ACC112 (cell line): ENCODE measurements at regions not wholly inside any gene's neighbourhood (a gene's known extent, or its start where the extent isn't known, plus 50 kb on each side); places are given as distances from the start of the nearest gene placed in this dataset.

ENCODE experiments used
- H2AFZ ChIP-seq: fragments of 200-600 bp; sonication (generic); one replicate; pipeline ENCODE4 v1.6.0; 2017; ENCODE audit warnings: antibody characterized with exemption, low read length; ENCODE audit not compliant: unreplicated experiment
- H3K27ac ChIP-seq: fragments of 200-600 bp; sonication (generic); 2 replicates; pipeline ENCODE4 v1.5.1; 2014; ENCODE audit warnings: low read depth, mild to moderate bottlenecking, antibody characterized with exemption, low read length, moderate library complexity
- H3K27me3 ChIP-seq: fragments of 200-600 bp; sonication (generic); 2 replicates; pipeline ENCODE4 v1.6.1; 2014; ENCODE audit warnings: mild to moderate bottlenecking, antibody characterized with exemption, low read length, moderate library complexity, mixed read lengths; ENCODE audit not compliant: insufficient read depth
- H3K36me3 ChIP-seq: fragments of 200-600 bp; sonication (generic); 2 replicates; pipeline ENCODE4 v1.6.1; 2016; ENCODE audit warnings: mild to moderate bottlenecking, antibody characterized with exemption, low read length, moderate library complexity, mixed read lengths; ENCODE audit not compliant: insufficient read depth
- H3K4me1 ChIP-seq: fragments of 200-600 bp; sonication (generic); one replicate; pipeline ENCODE4 v1.6.1; 2016; ENCODE audit warnings: low read length, mixed read lengths; ENCODE audit not compliant: insufficient read depth, unreplicated experiment, control insufficient read depth
- H3K4me3 ChIP-seq: fragments of 200-600 bp; sonication (generic); 2 replicates; pipeline ENCODE4 v1.5.1; 2014; ENCODE audit warnings: mild to moderate bottlenecking, low read depth, low read length
- H3K79me2 ChIP-seq: fragments of 200-600 bp; sonication (generic); one replicate; pipeline ENCODE4 v1.6.0; 2016; ENCODE audit warnings: low read length; ENCODE audit not compliant: control insufficient read depth, unreplicated experiment, insufficient read depth

- Histone ChIP-seq H3K27me3 (peaks cover 34% of the 10 kb centered on the region; the same call in 1 of the 2 replicates), H2AFZ (no peak overlapping the region), H3K36me3 (no peaks in the 10 kb centered on the region), H3K4me3 (no peak overlapping the region), H3K79me2 (no peaks in the 10 kb centered on the region), H3K4me1 (no peaks in the 10 kb centered on the region), H3K27ac (no peak overlapping the region)
These were observed 93.7 kb upstream of the PMEPA1 start for GRCh38 chr20:57803508-57804005.

- no peaks in the 10 kb centered on the region for H3K79me2 ChIP-seq
- no peaks in the 10 kb centered on the region for H3K36me3 ChIP-seq
- no peak overlapping the region for H3K4me3 ChIP-seq
- no peaks in the 10 kb centered on the region for H3K4me1 ChIP-seq
- H2AFZ ChIP-seq, result no peak overlapping the region
- no peak overlapping the region for H3K27ac ChIP-seq
- peaks cover 35% of the 10 kb centered on the region; the same call in 1 of the 2 replicates for H3K27me3 ChIP-seq
These were observed 93.1 kb upstream of the PMEPA1 start for GRCh38 chr20:57802765-57803507.

DNA sequence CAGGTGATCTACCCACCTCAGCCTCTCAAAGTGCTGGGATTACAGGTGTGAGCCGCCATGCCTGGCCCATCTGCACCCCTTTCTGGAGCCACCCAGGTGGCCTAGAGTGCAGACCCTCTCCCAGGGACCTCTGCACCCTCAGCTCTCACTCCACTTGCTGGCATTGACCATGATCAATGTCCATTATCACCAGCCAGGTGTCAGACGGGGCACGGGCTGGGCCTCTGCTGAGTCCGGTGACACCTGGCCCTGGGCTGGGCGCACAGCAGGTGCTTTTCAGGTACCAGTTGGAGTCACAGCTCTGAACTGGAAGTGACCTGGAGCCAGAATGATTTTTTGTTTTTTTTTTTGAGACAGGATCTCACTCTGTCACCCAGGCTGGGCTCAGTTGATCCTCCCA lies 91.8 kb upstream of the PMEPA1 start:
- Histone ChIP-seq H3K4me1 (no peaks in the 10 kb centered on the region), H3K36me3 (no peaks in the 10 kb centered on the region), H2AFZ (no peak overlapping the region), H3K27me3 (peaks cover 29% of the 10 kb centered on the region; the same call in 1 of the 2 replicates), H3K27ac (no peak overlapping the region), H3K79me2 (no peaks in the 10 kb centered on the region), H3K4me3 (no peak overlapping the region)

- Histone ChIP-seq H3K36me3 (no peaks in the 10 kb centered on the region), H3K79me2 (no peaks in the 10 kb centered on the region), H3K4me1 (no peaks in the 10 kb centered on the region), H3K27ac (no peak overlapping the region), H3K4me3 (no peak overlapping the region), H3K27me3 (peaks cover 26% of the 10 kb centered on the region; the same call in 1 of the 2 replicates), H2AFZ (no peak overlapping the region)
These were observed 91.1 kb upstream of the PMEPA1 start for GRCh38 chr20:57800791-57801430.

DNA sequence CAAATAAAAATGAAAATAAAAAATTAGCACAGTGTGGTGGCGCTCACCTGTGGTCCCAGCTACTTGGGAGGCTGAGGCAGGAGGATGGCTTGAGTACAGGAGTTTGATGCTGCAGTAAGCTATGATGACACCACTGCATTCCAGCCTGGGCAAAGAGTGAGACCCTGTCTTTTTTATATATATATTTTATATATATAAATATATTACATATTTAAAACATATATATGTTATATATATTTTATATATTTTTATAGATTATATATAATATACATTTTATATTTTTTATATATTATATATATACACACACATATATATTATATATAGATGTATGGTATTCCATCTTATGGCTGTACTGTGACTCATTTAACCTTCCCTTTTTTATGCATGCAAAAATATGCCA lies 87.6 kb upstream of the PMEPA1 start:
- Histone ChIP-seq H3K4me1 (no peaks in the 10 kb centered on the region), H3K27me3 (peaks cover 7% of the 10 kb centered on the region; the same call in 1 of the 2 replicates), H3K4me3 (no peak overlapping the region), H3K36me3 (no peaks in the 10 kb centered on the region), H2AFZ (no peak overlapping the region), H3K27ac (no peak overlapping the region), H3K79me2 (no peaks in the 10 kb centered on the region)

DNA sequence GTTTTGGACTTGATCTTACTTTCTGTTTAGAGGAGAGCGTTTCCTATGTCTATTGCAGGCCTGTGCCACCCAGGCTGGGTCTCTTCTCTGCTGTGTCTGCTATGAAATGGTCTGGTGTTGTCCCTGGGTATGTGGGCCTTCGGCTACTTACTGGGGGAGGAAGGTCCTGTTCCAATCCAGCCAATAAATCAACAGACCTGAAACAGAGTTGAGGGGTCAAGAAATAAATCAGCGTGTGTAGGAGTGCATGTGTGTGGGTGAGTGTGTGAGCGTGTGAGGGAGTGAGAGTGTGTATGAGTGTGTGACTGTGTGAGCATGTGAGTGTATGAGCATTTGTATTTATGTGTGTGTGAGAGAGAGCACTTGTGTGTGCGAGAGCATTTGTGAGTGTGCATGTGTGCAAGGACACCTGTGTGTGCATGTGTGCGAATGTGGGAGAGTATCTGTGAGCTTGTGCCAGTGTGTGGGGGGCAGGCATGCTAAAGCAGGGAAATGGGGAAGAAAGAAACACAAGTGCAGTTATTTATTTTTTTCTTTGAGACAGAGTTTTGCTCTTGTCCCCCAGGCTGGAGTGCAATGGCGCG lies 86.3 kb upstream of the PMEPA1 start:
- Histone ChIP-seq H3K4me1 (no peaks in the 10 kb centered on the region), H3K4me3 (no peak overlapping the region), H3K79me2 (no peaks in the 10 kb centered on the region), H2AFZ (no peak overlapping the region), H3K27me3 (0 out of 2 replicates have a peak, but pooled peaks cover 5% of the 10 kb centered on the region), H3K27ac (no peak overlapping the region), H3K36me3 (no peaks in the 10 kb centered on the region)

DNA sequence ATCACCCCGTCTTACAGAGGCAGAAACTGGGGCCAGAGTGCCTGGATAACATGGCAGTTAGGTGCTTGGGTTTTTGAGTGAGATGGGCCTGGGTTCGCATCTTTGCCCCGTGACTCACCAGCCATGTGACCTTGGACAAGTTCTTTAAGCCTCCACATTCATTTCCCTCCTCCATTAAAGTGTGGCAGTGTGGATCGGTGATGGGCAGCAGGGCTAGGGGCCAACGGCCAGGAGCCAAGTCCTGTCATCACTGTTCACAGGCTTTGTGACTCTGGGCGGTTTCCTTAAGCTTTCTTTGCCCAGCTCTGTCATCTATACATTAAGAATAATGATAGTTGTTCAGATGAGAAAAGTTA lies 85.5 kb upstream of the PMEPA1 start:
- Histone ChIP-seq H3K79me2 (no peaks in the 10 kb centered on the region), H2AFZ (no peak overlapping the region), H3K36me3 (no peaks in the 10 kb centered on the region), H3K4me1 (no peaks in the 10 kb centered on the region), H3K4me3 (no peak overlapping the region), H3K27ac (no peak overlapping the region), H3K27me3 (0 out of 2 replicates have a peak, but pooled peaks cover 5% of the 10 kb centered on the region)

- Histone ChIP-seq H3K36me3 (no peaks in the 10 kb centered on the region), H2AFZ (no peak overlapping the region), H3K4me1 (no peaks in the 10 kb centered on the region), H3K27ac (no peak overlapping the region), H3K4me3 (no peak overlapping the region), H3K79me2 (no peaks in the 10 kb centered on the region), H3K27me3 (0 out of 2 replicates have a peak, but pooled peaks cover 5% of the 10 kb centered on the region)
These were observed 85.0 kb upstream of the PMEPA1 start for GRCh38 chr20:57794600-57795341.

DNA sequence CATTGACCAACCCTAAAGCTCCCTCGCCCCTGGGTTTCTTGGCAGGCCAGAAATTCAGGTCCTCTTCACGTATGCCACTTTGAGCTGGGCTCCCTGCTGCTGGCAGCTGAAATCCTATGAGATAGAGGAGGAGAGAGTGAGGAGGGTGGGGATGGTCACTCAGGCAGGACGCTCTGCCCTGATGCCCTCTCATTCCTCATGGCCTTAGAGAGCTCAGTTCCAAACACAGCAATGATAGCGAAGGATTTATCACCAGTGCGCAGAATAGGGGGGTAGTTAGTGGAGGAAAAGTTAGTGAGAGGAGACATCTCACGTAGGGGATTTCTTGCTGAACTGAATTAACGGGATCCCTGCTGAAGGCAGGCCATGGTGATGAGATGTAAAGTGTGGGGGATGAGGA lies 84.2 kb upstream of the PMEPA1 start:
- no peaks in the 10 kb centered on the region for H3K4me1 ChIP-seq
- H3K4me3 ChIP-seq, result no peak overlapping the region
- H3K79me2 ChIP-seq, result no peaks in the 10 kb centered on the region
- H2AFZ ChIP-seq, result no peak overlapping the region
- no peaks in the 10 kb centered on the region for H3K36me3 ChIP-seq
- no peak overlapping the region for H3K27ac ChIP-seq
- 0 out of 2 replicates have a peak, but pooled peaks cover 5% of the 10 kb centered on the region for H3K27me3 ChIP-seq

- H3K4me1 ChIP-seq, result no peaks in the 10 kb centered on the region
- H3K27ac ChIP-seq, result no peak overlapping the region
- no peak overlapping the region for H2AFZ ChIP-seq
- 0 out of 2 replicates have a peak, but pooled peaks cover under 1% of the 10 kb centered on the region for H3K27me3 ChIP-seq
- no peaks in the 10 kb centered on the region for H3K36me3 ChIP-seq
- H3K79me2 ChIP-seq, result no peaks in the 10 kb centered on the region
- no peak overlapping the region for H3K4me3 ChIP-seq
These were observed 83.6 kb upstream of the PMEPA1 start for GRCh38 chr20:57793421-57793820.
